HL-60 (cell line): ENCODE measurements at regions not wholly inside any gene's neighbourhood (a gene's known extent, or its start where the extent isn't known, plus 50 kb on each side); places are given as distances from the start of the nearest gene placed in this dataset.

Experiments used
- DNase-seq, 2 experiments: peaks; one replicate each; pipeline ENCODE4 v3.0.0-alpha.2; 2010 to 2020; ENCODE audit warnings: low read depth in 1 of 2, low spot score in 1 of 2
- H3K27ac ChIP-seq: fragments of 250-450 bp; sonication (Bioruptor Pico); replicated peaks from 2 replicates; pipeline ENCODE4 v1.5.1; 2020; ENCODE audit warnings: mild to moderate bottlenecking, moderate library complexity
- H3K27me3 ChIP-seq: fragments of 250-450 bp; sonication (Bioruptor Pico); 2 replicates; pipeline ENCODE4 v1.5.1; 2021; ENCODE audit warnings: mild to moderate bottlenecking, moderate library complexity; ENCODE audit not compliant: insufficient read depth, poor library complexity, severe bottlenecking
- H3K4me3 ChIP-seq: replicated peaks from 2 replicates; pipeline ENCODE4 v1.5.1; 2011; ENCODE audit warnings: mild to moderate bottlenecking, control low read depth, low read length; ENCODE audit not compliant: insufficient read depth
- GABPA ChIP-seq: IDR thresholded peaks from 2 replicates; pipeline ENCODE4 v1.6.1; 2012; ENCODE audit warnings: low read depth
- POLR2AphosphoS5 ChIP-seq: IDR thresholded peaks from 2 replicates; pipeline ENCODE4 v1.6.1; 2012; ENCODE audit warnings: low read depth
- SPI1 ChIP-seq: IDR thresholded peaks from 2 replicates; pipeline ENCODE4 v1.6.1; 2012; ENCODE audit warnings: low read depth, mild to moderate bottlenecking, borderline replicate concordance
- TF ChIP-seq, protein P1 (sequence below): IDR thresholded peaks from one replicate; pipeline ENCODE4 v1.5.1; 2011; ENCODE audit warnings: low read length, control low read depth, inconsistent platforms; ENCODE audit not compliant: insufficient read depth
- TF ChIP-seq, protein P2 (sequence below): IDR thresholded peaks from 2 replicates; pipeline ENCODE4 v1.6.1; 2012; ENCODE audit warnings: low read depth; ENCODE audit not compliant: insufficient replicate concordance

DNA sequence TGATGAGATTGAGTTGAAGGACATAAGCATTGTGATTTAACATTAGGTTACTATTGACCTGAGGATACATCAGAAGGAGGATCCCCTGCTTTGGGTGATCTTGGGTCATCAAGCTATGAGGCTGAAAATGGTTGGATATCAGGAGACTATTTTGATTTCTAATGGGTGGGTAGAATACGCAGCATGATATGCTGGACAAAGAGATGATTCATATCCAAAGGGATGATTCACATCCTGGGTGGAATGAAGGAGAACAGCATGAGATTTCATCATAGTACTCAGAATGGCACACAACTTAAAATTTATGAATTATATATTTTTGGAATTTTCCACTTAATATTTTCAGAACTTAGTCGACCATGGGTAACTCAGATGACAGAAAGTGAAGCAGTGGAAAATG, 1759.5 kb upstream of the C9orf72 start:
- H3K27me3 ChIP-seq = no peaks in the 10 kb centered on the region
- no peak for DNase-seq
- TF ChIP-seq POLR2AphosphoS5 = no peak
- TF ChIP-seq, protein P1, sequence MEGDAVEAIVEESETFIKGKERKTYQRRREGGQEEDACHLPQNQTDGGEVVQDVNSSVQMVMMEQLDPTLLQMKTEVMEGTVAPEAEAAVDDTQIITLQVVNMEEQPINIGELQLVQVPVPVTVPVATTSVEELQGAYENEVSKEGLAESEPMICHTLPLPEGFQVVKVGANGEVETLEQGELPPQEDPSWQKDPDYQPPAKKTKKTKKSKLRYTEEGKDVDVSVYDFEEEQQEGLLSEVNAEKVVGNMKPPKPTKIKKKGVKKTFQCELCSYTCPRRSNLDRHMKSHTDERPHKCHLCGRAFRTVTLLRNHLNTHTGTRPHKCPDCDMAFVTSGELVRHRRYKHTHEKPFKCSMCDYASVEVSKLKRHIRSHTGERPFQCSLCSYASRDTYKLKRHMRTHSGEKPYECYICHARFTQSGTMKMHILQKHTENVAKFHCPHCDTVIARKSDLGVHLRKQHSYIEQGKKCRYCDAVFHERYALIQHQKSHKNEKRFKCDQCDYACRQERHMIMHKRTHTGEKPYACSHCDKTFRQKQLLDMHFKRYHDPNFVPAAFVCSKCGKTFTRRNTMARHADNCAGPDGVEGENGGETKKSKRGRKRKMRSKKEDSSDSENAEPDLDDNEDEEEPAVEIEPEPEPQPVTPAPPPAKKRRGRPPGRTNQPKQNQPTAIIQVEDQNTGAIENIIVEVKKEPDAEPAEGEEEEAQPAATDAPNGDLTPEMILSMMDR = no peak
- TF ChIP-seq, protein P2, sequence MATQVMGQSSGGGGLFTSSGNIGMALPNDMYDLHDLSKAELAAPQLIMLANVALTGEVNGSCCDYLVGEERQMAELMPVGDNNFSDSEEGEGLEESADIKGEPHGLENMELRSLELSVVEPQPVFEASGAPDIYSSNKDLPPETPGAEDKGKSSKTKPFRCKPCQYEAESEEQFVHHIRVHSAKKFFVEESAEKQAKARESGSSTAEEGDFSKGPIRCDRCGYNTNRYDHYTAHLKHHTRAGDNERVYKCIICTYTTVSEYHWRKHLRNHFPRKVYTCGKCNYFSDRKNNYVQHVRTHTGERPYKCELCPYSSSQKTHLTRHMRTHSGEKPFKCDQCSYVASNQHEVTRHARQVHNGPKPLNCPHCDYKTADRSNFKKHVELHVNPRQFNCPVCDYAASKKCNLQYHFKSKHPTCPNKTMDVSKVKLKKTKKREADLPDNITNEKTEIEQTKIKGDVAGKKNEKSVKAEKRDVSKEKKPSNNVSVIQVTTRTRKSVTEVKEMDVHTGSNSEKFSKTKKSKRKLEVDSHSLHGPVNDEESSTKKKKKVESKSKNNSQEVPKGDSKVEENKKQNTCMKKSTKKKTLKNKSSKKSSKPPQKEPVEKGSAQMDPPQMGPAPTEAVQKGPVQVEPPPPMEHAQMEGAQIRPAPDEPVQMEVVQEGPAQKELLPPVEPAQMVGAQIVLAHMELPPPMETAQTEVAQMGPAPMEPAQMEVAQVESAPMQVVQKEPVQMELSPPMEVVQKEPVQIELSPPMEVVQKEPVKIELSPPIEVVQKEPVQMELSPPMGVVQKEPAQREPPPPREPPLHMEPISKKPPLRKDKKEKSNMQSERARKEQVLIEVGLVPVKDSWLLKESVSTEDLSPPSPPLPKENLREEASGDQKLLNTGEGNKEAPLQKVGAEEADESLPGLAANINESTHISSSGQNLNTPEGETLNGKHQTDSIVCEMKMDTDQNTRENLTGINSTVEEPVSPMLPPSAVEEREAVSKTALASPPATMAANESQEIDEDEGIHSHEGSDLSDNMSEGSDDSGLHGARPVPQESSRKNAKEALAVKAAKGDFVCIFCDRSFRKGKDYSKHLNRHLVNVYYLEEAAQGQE = no peak
- no peak for TF ChIP-seq GABPA
- TF ChIP-seq SPI1 = no peak
- H3K27ac ChIP-seq = no peak overlapping the region
- no peak overlapping the region for H3K4me3 ChIP-seq

- no peak for DNase-seq
- no peaks in the 10 kb centered on the region for H3K27me3 ChIP-seq
- H3K4me3 ChIP-seq = no peak overlapping the region
- no peak overlapping the region for H3K27ac ChIP-seq
- TF ChIP-seq SPI1 (no peak), POLR2AphosphoS5 (no peak), GABPA (no peak)
- TF ChIP-seq, protein P1 = no peak
- TF ChIP-seq, protein P2 = no peak
These were observed 1763.0 kb upstream of the C9orf72 start for GRCh38 chr9:29336281-29336680.

- Histone ChIP-seq H3K27ac (no peak overlapping the region), H3K4me3 (no peak overlapping the region), H3K27me3 (no peaks in the 10 kb centered on the region)
- TF ChIP-seq, protein P2 = no peak
- TF ChIP-seq, protein P1 = no peak
- TF ChIP-seq GABPA (no peak), POLR2AphosphoS5 (no peak), SPI1 (no peak)
- DNase-seq = no peak
These were observed 1766.1 kb upstream of the C9orf72 start for GRCh38 chr9:29339387-29339786.
